HG03095 (cell line): ENCODE measurements at regions not wholly inside any gene's neighbourhood (a gene's known extent, or its start where the extent isn't known, plus 50 kb on each side); places are given as distances from the start of the nearest gene placed in this dataset.

Experiments used
- ATAC-seq: cut with Tn5 transposase; IDR thresholded peaks from one replicate; pipeline ENCODE4 v1.9.1; 2021; ENCODE audit warnings: moderate library complexity; ENCODE audit not compliant: unreplicated experiment

- ATAC-seq: no peak
Observed at GRCh38 chr6:76448109-76448508, 375.6 kb upstream of the IMPG1 start.

- no peak for ATAC-seq
Observed at GRCh38 chr6:76441875-76442274, 369.4 kb upstream of the IMPG1 start.

GRCh38 chr6:76439811-76440210, 367.3 kb upstream of the IMPG1 start:
- ATAC-seq: no peak

- no peak for ATAC-seq
Observed at GRCh38 chr6:76438768-76439167, 366.3 kb upstream of the IMPG1 start.

GRCh38 chr6:76435174-76435573, 362.7 kb upstream of the IMPG1 start:
- ATAC-seq: no peak

- no peak for ATAC-seq
Observed at GRCh38 chr6:76422511-76423213, 350.2 kb upstream of the IMPG1 start.

- ATAC-seq: no peak
Observed at GRCh38 chr6:76420094-76420493, 347.6 kb upstream of the IMPG1 start.

- ATAC-seq: no peak
Observed at GRCh38 chr6:76418560-76419223, 346.2 kb upstream of the IMPG1 start.

GRCh38 chr6:76416821-76417605, 344.6 kb upstream of the IMPG1 start:
- ATAC-seq: no peak

- ATAC-seq: no peak
Observed at GRCh38 chr6:76403064-76403463, 330.6 kb upstream of the IMPG1 start.

- no peak for ATAC-seq
Observed at GRCh38 chr6:76397966-76398365, 325.5 kb upstream of the IMPG1 start.

GRCh38 chr6:76382201-76382600, 309.7 kb upstream of the IMPG1 start:
- ATAC-seq: no peak

- no peak for ATAC-seq
Observed at GRCh38 chr6:76381612-76382011, 309.1 kb upstream of the IMPG1 start.

- no peak for ATAC-seq
Observed at GRCh38 chr6:76351275-76351674, 278.8 kb upstream of the IMPG1 start.

GRCh38 chr6:76347539-76347938, 275.1 kb upstream of the IMPG1 start:
- ATAC-seq: no peak

- ATAC-seq: no peak
Observed at GRCh38 chr6:76342611-76343160, 270.2 kb upstream of the IMPG1 start.

- ATAC-seq: no peak
Observed at GRCh38 chr6:76330031-76330430, 257.6 kb upstream of the IMPG1 start.

GRCh38 chr6:76326871-76327270, 254.4 kb upstream of the IMPG1 start:
- no peak for ATAC-seq
